Neural cell (in vitro differentiated cells): ENCODE measurements at regions not wholly inside any gene's neighbourhood (a gene's known extent, or its start where the extent isn't known, plus 50 kb on each side); places are given as distances from the start of the nearest gene placed in this dataset.

Experiments
- EZH2 ChIP-seq: fragments of 200-600, 300-800 bp; shearing (Covaris generic), sonication (generic); IDR thresholded peaks from 2 replicates; pipeline ENCODE4 v1.6.1; 2014; ENCODE audit warnings: antibody characterized with exemption, low read length, borderline replicate concordance, mild to moderate bottlenecking; ENCODE audit not compliant: insufficient read depth, poor library complexity, severe bottlenecking
- POLR2AphosphoS5 ChIP-seq: IDR thresholded peaks from 2 replicates; pipeline ENCODE4 v1.6.1; 2012
- RAD21 ChIP-seq: fragments of 450-650 bp; conservative IDR thresholded peaks from 2 replicates; pipeline ENCODE4 v1.6.1; 2014; ENCODE audit warnings: antibody characterized with exemption, mild to moderate bottlenecking, moderate library complexity
- SMC3 ChIP-seq: fragments of 450-650 bp; conservative IDR thresholded peaks from 2 replicates; pipeline ENCODE4 v1.6.1; 2014; ENCODE audit warnings: antibody characterized with exemption, mild to moderate bottlenecking, moderate library complexity; ENCODE audit not compliant: poor library complexity
- TF ChIP-seq, protein P1 (sequence below): IDR thresholded peaks from 2 replicates; pipeline ENCODE4 v1.6.1; 2012; ENCODE audit warnings: borderline replicate concordance
- TF ChIP-seq, protein P2 (sequence below): fragments of 450-650 bp; IDR thresholded peaks from 2 replicates; pipeline ENCODE4 v1.5.1; 2014; ENCODE audit warnings: antibody characterized with exemption, mild to moderate bottlenecking, moderate library complexity; ENCODE audit not compliant: poor library complexity, severe bottlenecking

GRCh38 chr5:81912933-81913332, 58.9 kb upstream of the ATG10 start:
- TF ChIP-seq POLR2AphosphoS5 (no peak), RAD21 (no peak), EZH2 (no peak), SMC3 (no peak)
- TF ChIP-seq, protein P1, sequence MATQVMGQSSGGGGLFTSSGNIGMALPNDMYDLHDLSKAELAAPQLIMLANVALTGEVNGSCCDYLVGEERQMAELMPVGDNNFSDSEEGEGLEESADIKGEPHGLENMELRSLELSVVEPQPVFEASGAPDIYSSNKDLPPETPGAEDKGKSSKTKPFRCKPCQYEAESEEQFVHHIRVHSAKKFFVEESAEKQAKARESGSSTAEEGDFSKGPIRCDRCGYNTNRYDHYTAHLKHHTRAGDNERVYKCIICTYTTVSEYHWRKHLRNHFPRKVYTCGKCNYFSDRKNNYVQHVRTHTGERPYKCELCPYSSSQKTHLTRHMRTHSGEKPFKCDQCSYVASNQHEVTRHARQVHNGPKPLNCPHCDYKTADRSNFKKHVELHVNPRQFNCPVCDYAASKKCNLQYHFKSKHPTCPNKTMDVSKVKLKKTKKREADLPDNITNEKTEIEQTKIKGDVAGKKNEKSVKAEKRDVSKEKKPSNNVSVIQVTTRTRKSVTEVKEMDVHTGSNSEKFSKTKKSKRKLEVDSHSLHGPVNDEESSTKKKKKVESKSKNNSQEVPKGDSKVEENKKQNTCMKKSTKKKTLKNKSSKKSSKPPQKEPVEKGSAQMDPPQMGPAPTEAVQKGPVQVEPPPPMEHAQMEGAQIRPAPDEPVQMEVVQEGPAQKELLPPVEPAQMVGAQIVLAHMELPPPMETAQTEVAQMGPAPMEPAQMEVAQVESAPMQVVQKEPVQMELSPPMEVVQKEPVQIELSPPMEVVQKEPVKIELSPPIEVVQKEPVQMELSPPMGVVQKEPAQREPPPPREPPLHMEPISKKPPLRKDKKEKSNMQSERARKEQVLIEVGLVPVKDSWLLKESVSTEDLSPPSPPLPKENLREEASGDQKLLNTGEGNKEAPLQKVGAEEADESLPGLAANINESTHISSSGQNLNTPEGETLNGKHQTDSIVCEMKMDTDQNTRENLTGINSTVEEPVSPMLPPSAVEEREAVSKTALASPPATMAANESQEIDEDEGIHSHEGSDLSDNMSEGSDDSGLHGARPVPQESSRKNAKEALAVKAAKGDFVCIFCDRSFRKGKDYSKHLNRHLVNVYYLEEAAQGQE: no peak
- TF ChIP-seq, protein P2, sequence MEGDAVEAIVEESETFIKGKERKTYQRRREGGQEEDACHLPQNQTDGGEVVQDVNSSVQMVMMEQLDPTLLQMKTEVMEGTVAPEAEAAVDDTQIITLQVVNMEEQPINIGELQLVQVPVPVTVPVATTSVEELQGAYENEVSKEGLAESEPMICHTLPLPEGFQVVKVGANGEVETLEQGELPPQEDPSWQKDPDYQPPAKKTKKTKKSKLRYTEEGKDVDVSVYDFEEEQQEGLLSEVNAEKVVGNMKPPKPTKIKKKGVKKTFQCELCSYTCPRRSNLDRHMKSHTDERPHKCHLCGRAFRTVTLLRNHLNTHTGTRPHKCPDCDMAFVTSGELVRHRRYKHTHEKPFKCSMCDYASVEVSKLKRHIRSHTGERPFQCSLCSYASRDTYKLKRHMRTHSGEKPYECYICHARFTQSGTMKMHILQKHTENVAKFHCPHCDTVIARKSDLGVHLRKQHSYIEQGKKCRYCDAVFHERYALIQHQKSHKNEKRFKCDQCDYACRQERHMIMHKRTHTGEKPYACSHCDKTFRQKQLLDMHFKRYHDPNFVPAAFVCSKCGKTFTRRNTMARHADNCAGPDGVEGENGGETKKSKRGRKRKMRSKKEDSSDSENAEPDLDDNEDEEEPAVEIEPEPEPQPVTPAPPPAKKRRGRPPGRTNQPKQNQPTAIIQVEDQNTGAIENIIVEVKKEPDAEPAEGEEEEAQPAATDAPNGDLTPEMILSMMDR: no peak
